ENCODE measurements at regions not wholly inside any gene's neighbourhood (a gene's known extent, or its start where the extent isn't known, plus 50 kb on each side); places are given as distances from the start of the nearest gene placed in this dataset.

- ChIA-PET CTCF (interaction anchor here (0.6 to 1.6 kb wide), 2 partner anchors 14 to 103 kb away, joined by 3 to 4 read pairs; no protein-coding TSS in a partner anchor), POLR2A (no interaction called here)
- H3K9me3 ChIP-seq, result peaks cover 4% of the 10 kb centered on the region; the same call in 1 of the 2 replicates
- H3K9me2 ChIP-seq, result no peaks in the 10 kb centered on the region
- no peak overlapping the region for H3K4me3 ChIP-seq (ENCODE audit: low read depth in 2 of 2, low read length in 1 of 2)
- DNase-seq, result peak; percentile 71
- H3F3A ChIP-seq (replicated peaks; ENCODE audit: insufficient read depth), result no peaks in the 10 kb centered on the region
- H3K9ac ChIP-seq, result no peak overlapping the region
- no peaks in the 10 kb centered on the region for H4K20me1 ChIP-seq (ENCODE audit: insufficient read depth)
- no peak overlapping the region for H3K4me2 ChIP-seq
- no peak overlapping the region for H2AFZ ChIP-seq (ENCODE audit: low read depth)
- H3K27ac ChIP-seq (ENCODE audit: low read depth in 2 of 2, low read length in 1 of 2), result peak overlapping the region in 1 of 2 experiments; percentile 91; a peak in 2 of 4 replicates
- H3K27me3 ChIP-seq (ENCODE audit: insufficient read depth), result no peaks in the 10 kb centered on the region
- H3K36me3 ChIP-seq (replicated peaks in 1 of 2; ENCODE audit: control insufficient read depth in 1 of 2, insufficient read depth in 2 of 2, low read length in 1 of 2), result no peaks in the 10 kb centered on the region
- WGBS (ENCODE audit: low lambda C conversion rate), result 34% methylated on average over 11 of the region's 11 CpGs
- no peak for TF ChIP-seq RAD21 (IDR thresholded peaks at IDR 0.05; ENCODE audit: low read length)
- peak; percentile 24 for TF ChIP-seq CHD2 (IDR thresholded peaks at IDR 0.05; ENCODE audit: low read length, partially characterized antibody)
- TF ChIP-seq, protein P1, sequence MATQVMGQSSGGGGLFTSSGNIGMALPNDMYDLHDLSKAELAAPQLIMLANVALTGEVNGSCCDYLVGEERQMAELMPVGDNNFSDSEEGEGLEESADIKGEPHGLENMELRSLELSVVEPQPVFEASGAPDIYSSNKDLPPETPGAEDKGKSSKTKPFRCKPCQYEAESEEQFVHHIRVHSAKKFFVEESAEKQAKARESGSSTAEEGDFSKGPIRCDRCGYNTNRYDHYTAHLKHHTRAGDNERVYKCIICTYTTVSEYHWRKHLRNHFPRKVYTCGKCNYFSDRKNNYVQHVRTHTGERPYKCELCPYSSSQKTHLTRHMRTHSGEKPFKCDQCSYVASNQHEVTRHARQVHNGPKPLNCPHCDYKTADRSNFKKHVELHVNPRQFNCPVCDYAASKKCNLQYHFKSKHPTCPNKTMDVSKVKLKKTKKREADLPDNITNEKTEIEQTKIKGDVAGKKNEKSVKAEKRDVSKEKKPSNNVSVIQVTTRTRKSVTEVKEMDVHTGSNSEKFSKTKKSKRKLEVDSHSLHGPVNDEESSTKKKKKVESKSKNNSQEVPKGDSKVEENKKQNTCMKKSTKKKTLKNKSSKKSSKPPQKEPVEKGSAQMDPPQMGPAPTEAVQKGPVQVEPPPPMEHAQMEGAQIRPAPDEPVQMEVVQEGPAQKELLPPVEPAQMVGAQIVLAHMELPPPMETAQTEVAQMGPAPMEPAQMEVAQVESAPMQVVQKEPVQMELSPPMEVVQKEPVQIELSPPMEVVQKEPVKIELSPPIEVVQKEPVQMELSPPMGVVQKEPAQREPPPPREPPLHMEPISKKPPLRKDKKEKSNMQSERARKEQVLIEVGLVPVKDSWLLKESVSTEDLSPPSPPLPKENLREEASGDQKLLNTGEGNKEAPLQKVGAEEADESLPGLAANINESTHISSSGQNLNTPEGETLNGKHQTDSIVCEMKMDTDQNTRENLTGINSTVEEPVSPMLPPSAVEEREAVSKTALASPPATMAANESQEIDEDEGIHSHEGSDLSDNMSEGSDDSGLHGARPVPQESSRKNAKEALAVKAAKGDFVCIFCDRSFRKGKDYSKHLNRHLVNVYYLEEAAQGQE (IDR thresholded peaks at IDR 0.05; ENCODE audit: low read depth, low read length), result no peak
- TF ChIP-seq RCOR1 (IDR thresholded peaks at IDR 0.05; ENCODE audit: low read length), result peak; percentile 31; the same call in 1 of the 2 replicates
- no peak for TF ChIP-seq GABPA (IDR thresholded peaks at IDR 0.05; ENCODE audit: low read depth)
- TF ChIP-seq EP300 (IDR thresholded peaks at IDR 0.05; ENCODE audit: borderline replicate concordance in 1 of 2, low read depth in 1 of 2, low read length in 1 of 2), result 0 out of 4 replicates have a peak, but pooled peaks of 1 of the 2 experiments have one; percentile 11
- no peak for TF ChIP-seq MEF2A (IDR thresholded peaks at IDR 0.05; ENCODE audit: borderline replicate concordance, low read depth)
- TF ChIP-seq GATA2 (CRISPR knock-in tag; IDR thresholded peaks at IDR 0.05), result peak; percentile 43; the same call in 1 of the 2 replicates
- H3K4me1 ChIP-seq (ENCODE audit: control insufficient read depth in 1 of 2, insufficient read depth in 2 of 2, low read depth in 1 of 2, low read length in 1 of 2), result peaks cover 0 to 17% of the 10 kb centered on the region in 2 experiments; a peak in 2 of 4 replicates
- H3K79me2 ChIP-seq (ENCODE audit: insufficient read depth), result no peaks in the 10 kb centered on the region
These were observed 168.9 kb downstream of the VRK1 start for GRCh38 chr14:96965885-96966595.

DNA sequence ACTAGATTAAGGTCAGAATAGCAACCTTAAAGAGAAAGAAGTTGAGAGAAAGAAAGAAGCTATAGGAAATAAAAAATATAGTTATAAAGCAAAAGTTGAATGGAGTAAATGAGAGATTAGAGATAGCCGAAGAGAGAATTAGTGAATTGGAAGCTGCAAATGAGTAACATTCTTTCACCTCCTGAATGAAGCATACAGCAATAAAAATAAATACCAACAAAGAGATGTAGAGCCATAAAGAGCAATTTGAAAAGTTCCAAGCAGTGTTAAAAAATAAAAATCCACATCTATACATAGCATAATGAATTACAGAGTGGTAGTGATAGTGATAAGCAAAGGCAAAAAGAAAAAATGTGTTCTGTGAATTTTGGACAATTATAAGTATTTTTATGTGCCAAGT is 177.9 kb downstream of the VRK1 start:
- Histone ChIP-seq H3K9ac (no peak overlapping the region), H3K27me3 (ENCODE audit: insufficient read depth) (no peaks in the 10 kb centered on the region), H3K9me3 (peaks cover 9% of the 10 kb centered on the region; the same call in 1 of the 2 replicates), H3K27ac (ENCODE audit: low read depth in 2 of 2, low read length in 1 of 2) (no peak overlapping the region), H3K9me2 (no peaks in the 10 kb centered on the region), H3K36me3 (replicated peaks in 1 of 2; ENCODE audit: control insufficient read depth in 1 of 2, insufficient read depth in 2 of 2, low read length in 1 of 2) (no peaks in the 10 kb centered on the region), H3K4me3 (ENCODE audit: low read depth in 2 of 2, low read length in 1 of 2) (no peak overlapping the region), H3K4me2 (no peak overlapping the region), H4K20me1 (ENCODE audit: insufficient read depth) (no peaks in the 10 kb centered on the region), H2AFZ (ENCODE audit: low read depth) (no peak overlapping the region), H3F3A (replicated peaks; ENCODE audit: insufficient read depth) (no peaks in the 10 kb centered on the region), H3K79me2 (ENCODE audit: insufficient read depth) (no peaks in the 10 kb centered on the region), H3K4me1 (ENCODE audit: control insufficient read depth in 1 of 2, insufficient read depth in 2 of 2, low read depth in 1 of 2, low read length in 1 of 2) (peaks cover 0 to 4% of the 10 kb centered on the region in 2 experiments; a peak in 3 of 4 replicates)
- DNase-seq, result no peak
- no peak for TF ChIP-seq FOXJ3 (CRISPR knock-in tag; IDR thresholded peaks at IDR 0.05)
- TF ChIP-seq USF2 (IDR thresholded peaks at IDR 0.05; ENCODE audit: borderline replicate concordance, low read depth, low read length), result no peak
- no peak for TF ChIP-seq TEAD4 (IDR thresholded peaks at IDR 0.05; ENCODE audit: borderline replicate concordance, insufficient read depth)
- no peak for TF ChIP-seq CTCF (IDR thresholded peaks at IDR 0.05)
- no peak for TF ChIP-seq TAF1 (IDR thresholded peaks at IDR 0.05; ENCODE audit: borderline replicate concordance, low read depth, low read length)
- no peak for TF ChIP-seq NRF1 (IDR thresholded peaks at IDR 0.05; ENCODE audit: low read depth, low read length)
- WGBS (ENCODE audit: low lambda C conversion rate), result 47% methylated on average over 1 of the region's 1 CpG
- ChIA-PET CTCF (no interaction called here), POLR2A (no interaction called here)

Data from SK-N-SH (cell line).